Fibroblast of the aortic adventitia (primary cell): ENCODE measurements at regions not wholly inside any gene's neighbourhood (a gene's known extent, or its start where the extent isn't known, plus 50 kb on each side); places are given as distances from the start of the nearest gene placed in this dataset.

Experiments
- DNase-seq: peaks from one replicate; pipeline ENCODE4 v3.0.0-alpha.2; 2010; ENCODE audit warnings: low read depth
- H3K4me3 ChIP-seq: 2 replicates; pipeline ENCODE4 v1.5.1; 2011; ENCODE audit warnings: low read depth, mild to moderate bottlenecking, control low read depth, low read length, moderate library complexity
- CTCF ChIP-seq: IDR thresholded peaks from 2 replicates; pipeline ENCODE4 v1.5.1; 2011; ENCODE audit warnings: mild to moderate bottlenecking, low read length, control low read depth, inconsistent platforms; ENCODE audit not compliant: insufficient read depth

- DNase-seq: no peak
- H3K4me3 ChIP-seq: no peak overlapping the region
- TF ChIP-seq CTCF: no peak
These were observed 464.5 kb upstream of the MARCKS start for GRCh38 chr6:113392551-113393055.

DNA sequence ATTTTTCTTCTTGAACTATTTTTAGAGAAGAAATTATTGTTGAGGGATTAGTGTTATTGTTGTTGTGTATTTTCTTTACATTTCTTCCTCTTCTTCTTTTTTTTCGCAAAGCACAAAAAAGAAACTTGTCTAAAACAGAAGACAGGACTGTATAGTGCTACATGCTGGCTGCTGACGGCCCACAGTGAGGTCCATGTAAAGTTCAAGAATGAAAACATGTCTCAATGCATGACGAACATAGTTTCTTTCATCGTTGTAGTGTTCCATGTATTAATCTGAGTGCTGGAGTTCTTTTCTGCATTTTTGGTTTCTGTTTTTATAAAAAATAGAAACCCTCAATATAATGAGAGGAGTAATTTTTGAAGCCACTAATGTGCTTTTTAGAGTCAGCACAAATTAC lies 462.9 kb upstream of the MARCKS start:
- H3K4me3 ChIP-seq: no peak overlapping the region
- TF ChIP-seq CTCF: no peak
- no peak for DNase-seq

- TF ChIP-seq CTCF: no peak
- no peak overlapping the region for H3K4me3 ChIP-seq
- DNase-seq: no peak
These were observed 462.4 kb upstream of the MARCKS start for GRCh38 chr6:113394729-113395128.

GRCh38 chr6:113396730-113397129 lies 460.4 kb upstream of the MARCKS start:
- no peak overlapping the region for H3K4me3 ChIP-seq

GRCh38 chr6:113397236-113397635 lies 459.9 kb upstream of the MARCKS start:
- peak; percentile 57 for DNase-seq
- H3K4me3 ChIP-seq: no peak overlapping the region
- no peak for TF ChIP-seq CTCF

More at GRCh38 chr6:113396730-113397129, 460.4 kb upstream of the MARCKS start:
- no peak for TF ChIP-seq CTCF
- peak; percentile 29 for DNase-seq

DNA sequence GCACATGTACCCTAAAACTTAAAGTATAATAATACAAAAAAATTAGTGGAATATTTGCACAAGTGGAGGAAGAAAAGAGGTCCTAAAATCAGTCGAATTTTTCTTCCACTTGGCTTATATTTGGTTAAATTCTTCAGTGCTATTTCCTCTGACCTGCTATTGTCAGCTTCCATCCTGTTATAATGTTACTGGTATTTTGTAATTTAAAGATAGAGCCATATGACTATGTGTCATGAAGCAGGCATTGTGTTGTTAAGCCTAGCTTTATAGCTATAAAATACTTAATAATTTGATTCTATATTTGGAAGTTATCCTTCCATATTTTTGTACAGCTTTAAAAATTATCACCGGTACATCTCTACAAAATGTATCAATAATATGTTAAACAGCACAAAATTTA lies 455.9 kb upstream of the MARCKS start:
- TF ChIP-seq CTCF: no peak
- no peak for DNase-seq
- no peak overlapping the region for H3K4me3 ChIP-seq

DNA sequence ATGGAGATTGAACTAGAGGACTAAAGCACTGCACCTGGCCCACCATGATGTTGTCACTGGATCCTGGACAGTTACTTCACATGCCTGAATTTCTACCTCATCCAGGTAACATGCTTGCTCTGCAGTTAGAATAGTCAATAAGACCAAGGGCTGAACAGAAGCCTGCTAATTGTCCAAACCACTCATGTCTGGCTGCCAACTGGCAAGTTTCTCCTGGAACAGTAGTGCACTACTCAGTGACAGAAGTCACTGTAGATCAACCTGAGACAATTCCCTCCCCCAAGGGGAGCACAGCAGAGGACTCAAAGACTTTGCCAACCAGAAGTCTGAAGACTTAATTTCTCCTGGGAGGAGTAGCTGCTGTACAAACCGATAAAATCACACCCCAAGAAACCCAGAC lies 454.6 kb upstream of the MARCKS start:
- H3K4me3 ChIP-seq: no peak overlapping the region
- no peak for DNase-seq
- TF ChIP-seq CTCF: no peak
